ENCODE measurements at regions not wholly inside any gene's neighbourhood (a gene's known extent, or its start where the extent isn't known, plus 50 kb on each side); places are given as distances from the start of the nearest gene placed in this dataset.

DNA sequence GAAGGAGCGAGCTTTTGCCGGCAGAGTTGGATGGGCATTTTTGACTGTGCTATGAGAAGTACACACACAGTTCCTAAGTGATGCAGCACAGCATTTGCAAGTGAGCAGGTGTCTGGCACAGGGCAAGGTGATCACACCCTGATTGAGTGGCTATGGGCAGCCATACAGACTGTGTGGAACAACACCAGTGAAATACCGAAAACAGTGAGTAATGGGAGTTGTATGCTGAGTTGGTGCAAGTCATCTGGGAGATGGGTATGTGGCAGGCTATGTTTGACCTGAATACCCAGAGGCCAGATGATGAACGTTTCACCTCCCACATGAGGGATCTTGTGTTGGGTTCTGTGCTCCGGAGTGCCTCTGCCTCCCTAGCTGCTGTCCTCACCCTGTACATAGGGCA is 53.5 kb upstream of the TIPARP start:
- POLR2A ChIA-PET: no interaction called here
- CTCF ChIA-PET: no interaction called here

DNA sequence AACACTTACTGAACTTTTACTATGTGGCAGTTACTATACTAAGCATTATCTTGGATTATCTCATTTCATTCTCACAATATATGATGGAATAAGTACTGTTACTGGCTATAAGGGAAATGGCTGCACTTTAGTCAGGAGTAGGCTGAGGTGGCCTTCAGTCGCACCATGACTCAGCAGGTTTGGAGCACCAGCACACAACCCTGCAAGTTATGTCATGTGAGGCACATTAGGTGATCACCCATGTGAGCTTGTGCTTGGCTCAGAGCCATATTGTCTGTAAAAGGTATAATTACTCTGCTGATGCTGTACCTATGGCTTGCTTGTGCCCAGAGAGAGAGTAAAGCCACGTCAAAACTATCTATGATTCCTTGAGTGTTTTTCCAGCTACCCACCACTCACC is 54.1 kb upstream of the TIPARP start:
- ChIA-PET CTCF (no interaction called here), POLR2A (no interaction called here)

DNA sequence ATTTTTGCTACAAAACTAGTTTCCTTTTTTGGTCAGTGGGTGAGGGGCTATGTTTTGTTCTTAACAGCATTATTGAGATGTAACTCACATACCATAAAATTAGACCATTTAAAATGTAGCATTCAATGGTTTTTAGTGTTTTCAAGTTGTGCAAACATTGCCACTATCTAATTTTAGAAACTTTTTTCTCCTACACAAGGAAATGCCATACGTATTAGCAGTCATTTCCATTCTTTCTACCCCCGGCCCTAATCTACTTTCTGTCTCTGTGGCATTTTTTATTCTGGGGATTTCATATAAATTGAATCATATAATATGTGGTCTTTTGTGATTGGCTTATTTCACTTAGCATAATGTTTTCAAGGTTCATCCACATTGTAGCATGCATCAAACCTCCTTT is 55.0 kb upstream of the TIPARP start:
- POLR2A ChIA-PET: no interaction called here
- CTCF ChIA-PET: interaction anchor here (0.6 kb wide), 1 partner anchor 578 kb away, joined by 3 read pairs; no protein-coding TSS in a partner anchor

DNA sequence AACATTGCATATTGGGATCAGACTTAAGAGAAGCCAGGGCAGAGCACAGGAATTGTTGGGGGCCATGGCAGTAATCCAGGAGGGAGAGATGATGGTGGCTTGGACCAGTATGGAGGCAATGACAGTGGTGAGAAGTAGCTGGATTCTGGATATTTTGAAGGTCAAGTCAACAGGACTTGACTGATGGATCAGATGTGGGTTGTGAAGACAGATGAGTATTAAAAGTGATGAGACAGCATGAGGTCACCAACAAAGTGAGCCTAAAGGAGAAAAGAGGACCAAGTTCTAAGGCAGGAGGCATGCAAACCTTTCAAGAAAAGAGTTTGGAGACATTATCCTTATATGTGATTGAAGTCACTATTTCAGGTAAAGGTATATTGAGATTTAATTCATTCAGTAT is 56.6 kb upstream of the TIPARP start:
- ChIA-PET CTCF (no interaction called here), POLR2A (no interaction called here)

DNA sequence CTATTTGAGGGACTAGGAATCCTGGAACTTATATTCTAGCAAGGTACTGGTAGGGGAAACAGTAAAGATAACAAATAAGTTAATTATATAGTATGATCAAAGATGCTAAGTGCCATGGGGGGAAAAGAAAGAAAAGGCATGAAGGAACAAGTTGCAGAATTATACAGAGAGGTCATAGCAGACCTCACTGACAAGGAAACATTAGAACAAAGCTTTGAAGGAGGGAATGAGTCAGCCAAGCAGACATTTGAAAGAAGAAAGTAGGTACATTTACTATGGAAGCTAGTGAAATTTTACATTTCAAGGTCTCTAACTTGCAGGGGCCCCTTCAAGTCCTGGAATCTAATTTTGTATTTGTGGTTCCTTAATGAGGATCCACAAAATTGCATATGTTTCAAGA is 57.2 kb upstream of the TIPARP start:
- POLR2A ChIA-PET: no interaction called here
- CTCF ChIA-PET: no interaction called here

DNA sequence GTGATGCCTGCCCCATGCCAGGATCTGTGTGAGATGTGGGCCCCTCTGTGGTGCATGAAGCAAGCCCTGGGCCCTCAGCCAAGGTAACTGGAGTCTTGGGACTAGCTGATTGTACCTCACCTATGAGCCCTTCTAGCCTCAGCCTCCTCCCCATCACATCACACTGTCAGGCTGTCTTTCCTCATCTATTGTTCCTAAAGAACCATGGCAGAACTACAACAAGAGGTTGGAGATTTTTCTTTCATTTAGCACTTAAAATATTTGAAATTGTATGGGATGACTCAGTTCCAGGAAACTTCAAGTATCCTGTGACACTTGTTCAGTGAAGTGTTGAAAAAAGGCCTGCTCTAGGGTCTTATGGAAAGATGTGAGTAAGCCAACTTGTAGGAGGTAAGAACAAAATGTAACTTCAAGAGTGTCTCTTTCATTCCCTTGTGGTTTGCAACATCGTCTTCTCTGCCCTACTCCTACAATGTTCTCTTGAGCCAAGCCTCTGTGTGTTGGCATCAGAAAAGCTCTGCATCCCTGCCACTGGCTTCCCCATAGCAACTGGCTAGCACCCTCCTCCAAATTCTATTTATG is 58.7 kb upstream of the TIPARP start:
- POLR2A ChIA-PET: no interaction called here
- CTCF ChIA-PET: no interaction called here

DNA sequence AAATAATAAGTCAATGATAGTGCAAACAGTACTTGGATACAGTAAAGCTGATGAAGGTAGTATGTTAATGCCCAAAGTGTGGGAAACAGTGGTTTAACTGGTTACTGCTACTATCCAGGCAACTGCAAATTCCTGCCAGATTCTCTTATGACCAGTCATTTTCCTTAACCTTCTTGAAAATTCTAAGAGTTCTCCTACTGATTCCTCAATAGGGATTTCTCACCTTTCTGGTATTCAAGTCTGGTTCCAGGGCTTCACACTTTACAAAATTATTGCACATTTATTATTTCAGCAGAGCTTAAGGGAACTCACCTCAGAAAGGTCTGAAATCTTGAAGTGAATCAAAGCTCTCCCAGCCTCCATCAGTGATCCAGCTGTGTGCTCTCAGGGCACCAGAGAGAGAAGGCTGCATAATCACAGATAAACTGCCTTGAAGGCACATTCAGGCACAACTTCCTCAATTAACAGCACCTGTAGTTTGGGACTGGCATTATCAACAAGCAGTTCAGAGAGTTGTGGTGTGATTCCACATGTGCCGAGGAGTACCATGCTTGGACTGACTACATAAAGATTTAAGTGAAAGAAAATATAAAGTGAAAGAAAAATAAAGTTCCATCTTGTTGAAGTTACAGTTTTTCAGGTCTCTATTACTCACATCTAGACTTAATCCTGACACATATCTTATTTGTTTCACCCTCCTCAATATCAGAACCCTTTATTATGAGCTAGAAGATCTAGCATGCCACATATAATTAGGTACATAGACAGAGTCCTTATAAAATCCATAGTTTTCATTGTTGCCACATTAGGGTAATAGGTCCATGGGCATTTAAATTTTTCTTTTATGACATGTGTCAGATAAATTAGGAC is 59.5 kb upstream of the TIPARP start:
- CTCF ChIA-PET: no interaction called here

DNA sequence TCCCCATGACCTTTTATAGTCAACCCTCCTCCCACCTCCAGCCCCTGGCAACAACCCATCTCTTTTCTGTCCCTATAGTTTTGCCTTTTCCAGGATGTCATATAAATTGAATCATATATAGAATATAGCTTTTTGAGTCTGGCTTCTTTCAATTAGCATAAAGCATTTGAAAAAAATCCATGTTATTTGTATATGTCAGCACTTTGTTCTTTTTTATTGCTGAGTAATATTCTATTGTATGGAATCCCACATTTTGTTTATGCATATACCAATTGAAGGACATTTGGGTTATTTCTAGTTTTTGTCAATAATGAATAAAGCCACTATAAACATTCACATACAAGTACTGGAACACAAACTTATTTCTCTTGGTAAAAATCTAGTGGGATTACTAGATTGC is 58.0 kb upstream of the SSR3 start:
- ChIA-PET POLR2A (no interaction called here), CTCF (no interaction called here)

More for the DNA sequence above, 59.5 kb upstream of the TIPARP start:
- POLR2A ChIA-PET: no interaction called here

DNA sequence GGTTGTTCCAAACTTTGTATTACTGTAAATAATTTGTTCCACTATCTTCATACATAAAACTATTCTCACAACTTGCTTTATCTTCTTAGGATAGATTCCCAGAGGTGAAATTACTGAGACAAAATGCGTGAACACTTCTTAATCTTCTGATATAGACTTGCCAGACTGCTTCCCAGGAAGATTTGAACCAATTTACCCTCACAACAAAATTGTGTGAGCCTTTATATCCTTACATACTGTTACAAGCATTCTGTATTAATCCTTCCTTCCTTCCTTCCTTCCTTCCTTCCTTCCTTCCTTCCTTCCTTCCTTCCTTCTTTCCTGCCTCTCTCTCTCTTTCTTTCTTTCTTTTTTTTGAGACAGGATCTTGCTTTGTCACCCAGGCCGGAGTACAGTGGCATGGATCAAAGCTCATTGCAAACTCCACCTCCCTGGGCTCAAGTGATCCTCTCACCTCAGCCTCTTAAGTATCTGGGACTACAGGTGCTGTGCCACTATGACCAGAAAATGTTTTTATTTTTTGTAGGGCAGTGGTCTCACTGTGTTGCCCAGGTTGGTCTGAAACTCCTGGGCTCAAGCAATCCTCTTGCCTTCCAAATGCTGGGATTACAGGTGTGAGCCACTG is 57.1 kb upstream of the SSR3 start:
- CTCF ChIA-PET: no interaction called here
- POLR2A ChIA-PET: no interaction called here

DNA sequence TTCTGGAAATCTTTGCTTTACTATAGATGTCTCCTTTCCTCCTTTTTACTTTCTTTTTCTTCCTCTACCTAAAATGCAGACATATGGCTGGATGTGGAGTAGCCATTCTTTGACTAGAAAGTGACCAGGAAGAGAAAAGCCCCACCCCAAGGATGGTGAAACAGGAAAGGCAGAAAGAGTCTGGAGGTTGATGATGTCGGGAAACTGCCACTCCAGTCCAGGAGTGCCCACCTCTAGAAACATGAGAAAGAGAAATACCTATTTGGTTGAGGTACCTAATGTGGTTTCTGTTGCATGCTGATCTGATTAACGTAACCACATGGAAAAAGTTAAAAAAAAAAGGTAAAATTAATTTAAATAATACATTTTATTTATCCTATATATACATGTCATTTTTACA is 55.2 kb upstream of the SSR3 start:
- CTCF ChIA-PET: no interaction called here
- POLR2A ChIA-PET: no interaction called here

DNA sequence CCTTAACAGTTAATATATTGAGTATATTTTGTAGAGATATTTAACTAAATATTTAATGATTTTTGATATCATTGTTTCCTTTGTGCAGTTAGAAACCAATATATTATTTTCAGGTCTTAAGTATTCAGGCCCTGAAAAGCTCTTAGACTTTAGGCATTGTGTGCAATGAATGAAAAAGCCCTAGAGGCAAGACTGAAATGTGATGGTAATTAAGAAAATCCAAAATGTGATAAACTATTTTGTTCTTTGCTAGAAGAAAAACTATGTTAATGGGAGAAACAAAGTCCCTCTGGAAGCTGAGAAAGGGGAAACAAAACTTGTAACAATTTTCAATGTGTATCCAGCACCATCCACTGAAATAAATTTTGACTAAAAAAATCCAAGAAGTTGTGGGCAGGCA is 54.6 kb upstream of the SSR3 start:
- CTCF ChIA-PET: no interaction called here
- POLR2A ChIA-PET: no interaction called here

DNA sequence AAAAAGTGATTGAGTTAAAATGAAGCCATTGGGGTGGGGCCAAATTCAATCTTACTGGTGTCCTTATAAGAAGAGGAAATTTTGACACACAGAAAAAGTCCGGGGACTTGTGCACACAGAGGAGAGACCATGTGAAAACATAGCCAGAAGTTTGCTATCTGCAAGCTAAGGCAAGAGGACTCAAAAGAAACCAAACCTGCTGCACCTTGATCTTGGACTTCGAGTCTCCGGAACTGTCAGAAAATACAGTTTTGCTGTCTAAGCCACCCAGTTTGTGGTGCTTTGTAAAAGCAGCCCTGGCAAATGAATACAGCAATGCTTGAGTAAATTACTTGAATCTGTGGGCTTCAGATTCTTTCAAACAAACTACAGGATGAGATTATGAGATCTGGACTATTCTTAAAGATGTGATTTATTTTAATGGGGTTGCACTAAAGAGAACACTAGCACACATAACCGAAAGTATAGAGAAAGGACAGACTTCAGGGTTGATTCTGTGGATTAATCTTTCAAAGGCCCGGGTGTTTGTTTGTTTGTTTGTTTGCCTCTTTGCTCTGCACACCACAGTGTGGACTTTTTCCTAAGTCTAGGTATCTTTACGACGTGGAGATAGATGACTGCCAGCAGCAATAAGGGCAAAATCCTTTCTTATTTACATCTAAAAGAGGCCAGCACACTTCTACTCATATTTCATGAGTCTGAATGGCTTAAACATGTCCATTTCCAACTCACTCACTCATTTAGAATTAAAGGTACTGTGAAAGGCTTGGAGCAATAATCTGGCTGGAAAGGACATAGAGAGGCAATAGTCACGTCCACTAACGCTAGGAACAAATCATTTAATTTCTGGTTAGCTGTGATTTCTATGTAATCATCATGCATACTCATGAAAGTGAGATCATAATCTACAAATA is 53.9 kb upstream of the SSR3 start:
- ChIA-PET CTCF (no interaction called here), POLR2A (no interaction called here)

DNA sequence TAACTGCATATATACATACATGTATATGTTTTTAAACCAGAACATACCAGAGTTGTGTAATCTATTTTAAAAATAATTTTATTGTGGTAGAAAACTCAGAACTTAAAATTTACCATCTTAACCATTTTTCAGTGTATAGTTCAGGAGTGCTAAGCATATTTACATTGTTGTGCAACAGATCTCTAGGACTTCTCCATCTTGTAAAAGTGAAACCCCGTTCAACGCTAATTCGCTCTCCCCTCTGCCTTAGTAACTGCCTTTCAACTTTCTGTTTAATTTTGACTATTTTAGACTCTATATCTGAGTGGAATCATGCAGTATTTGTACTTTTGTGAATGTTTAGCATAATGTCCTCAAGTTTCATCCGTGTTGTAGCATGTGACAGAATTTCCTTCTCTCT is 51.8 kb upstream of the SSR3 start:
- POLR2A ChIA-PET: no interaction called here
- CTCF ChIA-PET: no interaction called here

DNA sequence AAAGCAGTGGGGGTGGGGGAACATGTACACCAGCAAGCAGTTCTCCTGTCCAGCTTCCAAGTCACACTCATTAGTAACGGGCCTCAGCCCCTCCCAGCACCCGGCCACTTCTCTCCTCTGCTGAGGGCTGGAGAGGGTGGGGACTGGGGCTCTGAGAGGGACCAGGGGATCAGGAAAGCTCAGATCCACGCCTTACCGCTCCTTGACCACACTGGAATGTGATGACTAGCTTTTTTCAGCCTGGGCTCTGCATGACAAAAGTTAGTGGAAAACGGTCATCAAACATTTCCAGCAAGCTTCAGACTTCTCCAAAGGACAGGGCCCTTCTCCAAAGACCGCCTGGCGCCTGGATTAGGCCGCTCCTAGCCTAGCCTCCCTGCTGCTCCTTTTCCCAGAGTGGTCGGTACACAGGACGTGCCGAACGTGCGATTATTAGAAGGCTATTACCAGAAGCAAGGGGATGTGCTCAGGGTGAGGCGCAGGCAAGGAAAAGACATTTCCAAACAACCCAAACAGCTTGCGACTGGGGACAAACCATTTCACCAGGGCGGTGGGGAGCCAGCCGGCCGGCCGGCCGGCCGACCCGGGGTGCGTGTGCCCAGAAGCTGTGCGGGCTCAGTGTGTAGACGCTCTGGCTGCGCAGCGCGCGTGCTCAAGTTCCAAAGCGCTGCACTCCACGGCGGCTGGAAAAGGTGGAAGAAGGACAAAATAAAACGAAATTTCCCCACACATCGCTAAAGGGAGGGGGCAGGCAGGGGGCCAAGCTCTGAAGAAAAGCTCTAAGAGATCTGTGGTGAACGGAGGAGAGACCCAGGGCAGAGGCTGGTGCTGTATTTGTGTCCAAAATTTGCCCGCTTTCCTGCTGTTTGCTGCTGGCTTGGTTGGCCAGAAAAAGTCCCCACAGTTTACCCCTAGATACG is 51.0 kb upstream of the SSR3 start:
- ChIA-PET CTCF (interaction anchor here (0.6 kb wide), 1 partner anchor 347 kb away, joined by 3 read pairs; no protein-coding TSS in a partner anchor), POLR2A (no interaction called here)

DNA sequence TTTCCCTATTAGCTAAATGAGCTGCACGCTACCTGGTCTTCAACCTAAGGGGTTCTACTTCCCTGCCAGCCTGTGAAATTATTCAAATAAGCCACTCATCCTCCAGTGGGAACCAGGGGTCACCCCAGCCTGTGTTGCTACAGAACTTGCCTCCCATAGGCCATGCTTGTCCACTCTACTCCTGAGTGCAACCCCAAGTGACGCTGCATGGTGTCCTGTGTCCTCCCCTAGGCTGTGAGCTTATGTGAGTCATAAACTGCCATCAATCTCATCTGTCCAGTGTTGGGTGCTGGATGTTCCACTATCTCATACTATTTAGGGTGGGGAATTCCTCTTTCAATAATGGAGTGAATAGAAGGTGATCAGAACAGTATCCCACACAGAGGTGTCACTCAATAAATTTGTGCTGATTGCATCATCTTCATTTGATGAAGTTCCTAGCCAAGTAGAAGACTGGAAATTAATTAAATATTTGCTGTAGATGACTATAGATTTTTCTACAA is 49.8 kb upstream of the SSR3 start:
- ChIA-PET CTCF (no interaction called here), POLR2A (no interaction called here)

Measured in activated CD8-positive, alpha-beta memory T cell treated with anti-CD3 and anti-CD28 coated beads for 36 hours (primary cell).